ENCODE measurements at regions not wholly inside any gene's neighbourhood (a gene's known extent, or its start where the extent isn't known, plus 50 kb on each side); places are given as distances from the start of the nearest gene placed in this dataset.

DNA sequence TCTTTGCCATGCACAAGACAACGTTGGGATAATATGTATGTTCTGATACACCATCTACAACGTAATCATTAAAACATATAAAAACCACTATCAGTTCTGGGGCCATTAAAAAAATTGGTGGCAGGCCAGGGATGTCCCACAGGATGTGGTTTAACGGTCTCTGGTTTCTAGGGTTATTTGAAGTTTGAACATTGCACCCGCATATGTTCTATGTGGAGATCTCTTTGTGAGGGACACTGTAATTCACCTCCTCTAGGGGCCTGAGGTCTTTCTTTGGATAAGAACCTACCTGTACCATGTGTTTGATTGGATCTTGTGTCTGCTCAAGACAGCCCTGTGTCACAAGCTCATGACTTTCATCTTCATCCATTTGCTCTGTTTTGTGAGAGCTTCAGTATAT lies 73.2 kb downstream of the GGTLC2 start:
- TF ChIP-seq, protein P1, sequence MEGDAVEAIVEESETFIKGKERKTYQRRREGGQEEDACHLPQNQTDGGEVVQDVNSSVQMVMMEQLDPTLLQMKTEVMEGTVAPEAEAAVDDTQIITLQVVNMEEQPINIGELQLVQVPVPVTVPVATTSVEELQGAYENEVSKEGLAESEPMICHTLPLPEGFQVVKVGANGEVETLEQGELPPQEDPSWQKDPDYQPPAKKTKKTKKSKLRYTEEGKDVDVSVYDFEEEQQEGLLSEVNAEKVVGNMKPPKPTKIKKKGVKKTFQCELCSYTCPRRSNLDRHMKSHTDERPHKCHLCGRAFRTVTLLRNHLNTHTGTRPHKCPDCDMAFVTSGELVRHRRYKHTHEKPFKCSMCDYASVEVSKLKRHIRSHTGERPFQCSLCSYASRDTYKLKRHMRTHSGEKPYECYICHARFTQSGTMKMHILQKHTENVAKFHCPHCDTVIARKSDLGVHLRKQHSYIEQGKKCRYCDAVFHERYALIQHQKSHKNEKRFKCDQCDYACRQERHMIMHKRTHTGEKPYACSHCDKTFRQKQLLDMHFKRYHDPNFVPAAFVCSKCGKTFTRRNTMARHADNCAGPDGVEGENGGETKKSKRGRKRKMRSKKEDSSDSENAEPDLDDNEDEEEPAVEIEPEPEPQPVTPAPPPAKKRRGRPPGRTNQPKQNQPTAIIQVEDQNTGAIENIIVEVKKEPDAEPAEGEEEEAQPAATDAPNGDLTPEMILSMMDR (conservative IDR thresholded peaks at IDR 0.05; ENCODE audit: low read depth) = no peak
- ChIA-PET CTCF (interaction anchor here (0.6 kb wide), 2 partner anchors 34 to 40 kb away, joined by 3 read pairs; no protein-coding TSS in a partner anchor), POLR2A (ENCODE audit: low non-redundant PET) (no interaction called here)
- H3K27ac ChIP-seq = no peak overlapping the region
- DNase-seq (ENCODE audit: low spot score) = no peak

DNA sequence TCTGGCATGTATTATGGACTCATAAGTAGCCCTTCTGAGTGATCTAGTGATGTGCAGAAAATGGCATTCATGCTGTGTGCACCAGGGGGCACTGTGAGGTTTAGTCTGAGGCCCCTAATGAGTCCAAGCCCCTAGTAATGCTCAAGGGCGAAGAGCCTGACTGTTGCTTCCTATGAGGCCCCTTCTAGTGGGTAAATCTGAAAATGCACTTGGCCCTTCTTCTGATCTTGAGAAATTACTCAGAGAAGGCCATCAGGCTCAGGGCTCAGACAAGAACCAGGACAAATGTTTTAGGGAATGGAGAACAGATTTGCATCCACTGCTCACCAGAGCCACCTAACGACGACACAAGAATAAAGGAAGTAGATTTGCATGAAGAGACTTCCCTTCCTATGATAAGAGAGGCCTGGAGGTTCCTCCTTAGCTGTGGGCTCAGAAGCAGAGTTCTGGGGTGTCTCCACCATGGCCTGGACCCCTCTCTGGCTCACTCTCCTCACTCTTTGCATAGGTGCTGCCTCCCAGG lies 75.8 kb downstream of the GGTLC2 start:
- no peak for DNase-seq (ENCODE audit: low spot score)
- no peak overlapping the region for H3K27ac ChIP-seq
- TF ChIP-seq, protein P1 (conservative IDR thresholded peaks at IDR 0.05; ENCODE audit: low read depth) = no peak
- POLR2A ChIA-PET (ENCODE audit: low non-redundant PET) = no interaction called here
- CTCF ChIA-PET = interaction anchor here (1.0 kb wide), 1 partner anchor 33 kb away, joined by 4 read pairs; no protein-coding TSS in a partner anchor

DNA sequence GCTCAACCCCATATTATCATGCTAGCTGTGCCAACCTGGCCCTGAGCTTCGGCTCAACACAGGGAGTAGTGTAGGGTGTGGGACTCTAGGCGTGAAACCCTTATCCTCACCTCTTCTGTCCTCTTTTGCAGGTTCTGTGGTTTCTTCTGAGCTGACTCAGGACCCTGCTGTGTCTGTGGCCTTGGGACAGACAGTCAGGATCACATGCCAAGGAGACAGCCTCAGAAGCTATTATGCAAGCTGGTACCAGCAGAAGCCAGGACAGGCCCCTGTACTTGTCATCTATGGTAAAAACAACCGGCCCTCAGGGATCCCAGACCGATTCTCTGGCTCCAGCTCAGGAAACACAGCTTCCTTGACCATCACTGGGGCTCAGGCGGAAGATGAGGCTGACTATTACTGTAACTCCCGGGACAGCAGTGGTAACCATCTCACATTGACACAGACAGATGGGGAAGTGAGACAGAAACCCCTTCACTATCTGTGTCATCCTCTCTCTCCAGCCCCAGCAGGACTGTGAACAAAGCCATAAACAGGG lies 76.4 kb downstream of the GGTLC2 start:
- ChIA-PET CTCF (interaction anchor here (1.0 kb wide), 1 partner anchor 33 kb away, joined by 4 read pairs; no protein-coding TSS in a partner anchor), POLR2A (ENCODE audit: low non-redundant PET) (no interaction called here)
- H3K27ac ChIP-seq = no peak overlapping the region
- TF ChIP-seq, protein P1 (conservative IDR thresholded peaks at IDR 0.05; ENCODE audit: low read depth) = no peak
- DNase-seq (ENCODE audit: low spot score) = no peak

DNA sequence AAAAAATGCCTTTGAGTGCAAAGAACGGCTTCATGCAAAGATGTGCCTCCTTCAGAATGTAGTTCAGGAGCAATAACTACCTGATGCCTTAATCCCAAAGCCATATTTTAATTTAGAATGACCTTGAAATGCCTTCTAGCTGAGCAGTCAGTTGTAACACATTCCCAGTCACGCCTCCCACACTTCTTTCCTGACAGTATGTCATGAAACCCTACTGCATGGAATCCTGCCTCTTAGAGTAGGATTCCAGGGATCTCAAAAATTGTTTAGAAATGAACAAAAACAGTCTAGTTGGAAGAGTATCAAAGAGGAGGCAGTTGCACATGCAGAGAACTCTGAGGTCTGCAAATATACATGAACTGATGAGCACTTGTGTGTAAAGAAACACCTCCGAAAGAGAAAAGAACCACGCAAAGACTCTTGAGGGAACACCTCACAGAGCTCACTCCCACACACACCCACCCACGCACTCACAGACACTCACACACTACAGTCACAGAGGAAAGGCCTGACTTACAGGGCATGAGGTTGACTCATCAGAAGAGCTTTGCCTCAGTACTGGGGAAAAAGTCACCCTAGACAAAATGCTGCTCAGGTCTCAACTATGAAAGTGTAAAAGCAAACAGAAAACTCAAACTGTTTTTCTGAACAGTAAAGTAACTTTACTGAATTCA lies 77.4 kb downstream of the GGTLC2 start:
- no peak for DNase-seq (ENCODE audit: low spot score)
- ChIA-PET POLR2A (ENCODE audit: low non-redundant PET) (no interaction called here), CTCF (interaction anchor here (0.7 to 1.0 kb wide), 2 partner anchors 12 to 32 kb away, joined by 3 to 4 read pairs; no protein-coding TSS in a partner anchor)
- no peak overlapping the region for H3K27ac ChIP-seq
- TF ChIP-seq, protein P1 (conservative IDR thresholded peaks at IDR 0.05; ENCODE audit: low read depth) = no peak

DNA sequence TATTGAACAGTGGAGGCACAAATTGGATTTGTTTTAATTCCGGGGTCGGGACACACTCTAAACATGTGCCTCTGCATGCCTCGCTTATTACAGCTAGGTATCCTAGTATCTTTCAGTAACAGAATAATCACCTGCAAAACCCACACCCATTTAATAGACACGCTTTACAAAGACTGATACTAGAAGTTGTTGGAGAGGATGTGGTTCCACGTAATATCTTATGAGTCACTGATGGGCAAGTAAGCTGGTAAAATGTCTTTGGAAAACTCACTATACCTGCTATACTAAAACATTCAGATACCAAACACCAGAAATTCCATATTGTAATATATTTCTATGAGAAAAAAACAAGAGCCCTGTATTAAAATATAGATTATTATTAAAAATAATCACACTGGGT lies 84.0 kb downstream of the GGTLC2 start:
- H3K27ac ChIP-seq = no peak overlapping the region
- DNase-seq (ENCODE audit: low spot score) = peak; percentile 4
- CTCF ChIA-PET = no interaction called here
- POLR2A ChIA-PET (ENCODE audit: low non-redundant PET) = no interaction called here
- TF ChIP-seq, protein P1 (conservative IDR thresholded peaks at IDR 0.05; ENCODE audit: low read depth) = no peak

DNA sequence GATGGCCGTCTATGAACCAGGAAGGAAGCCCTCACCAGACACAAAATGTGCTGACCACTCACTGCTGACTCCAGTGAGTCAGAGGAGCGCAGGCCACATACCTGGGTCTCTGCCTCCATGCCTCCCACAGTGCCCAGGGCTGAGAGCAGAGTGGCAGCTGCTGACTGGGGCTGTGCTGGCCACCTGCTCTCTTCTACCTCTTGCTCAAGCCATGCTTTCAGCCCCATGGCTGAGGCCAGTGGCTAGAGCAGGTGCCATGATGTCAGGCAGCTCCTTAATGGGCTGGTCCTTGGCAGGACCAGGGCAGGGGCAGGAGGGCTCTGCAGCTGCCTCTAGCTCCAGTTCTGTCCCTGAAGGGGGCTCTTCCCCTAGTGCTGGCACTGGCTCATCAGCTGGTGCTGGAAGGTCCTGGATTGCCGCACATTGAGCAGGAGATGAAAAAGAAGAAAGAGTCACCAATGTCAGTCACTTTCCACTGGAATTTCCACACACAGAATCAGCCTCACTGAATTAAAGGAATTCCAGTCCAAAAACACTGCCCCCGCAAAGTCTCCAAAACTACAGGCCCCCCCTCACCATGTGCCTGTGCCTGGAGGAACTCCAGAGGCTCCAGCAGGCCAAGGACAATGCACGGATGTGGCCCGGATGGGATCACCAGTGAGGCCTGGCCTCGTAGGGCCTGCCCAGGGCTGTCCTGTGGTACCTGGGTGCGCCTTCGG lies 86.4 kb downstream of the GGTLC2 start:
- POLR2A ChIA-PET (ENCODE audit: low non-redundant PET) = no interaction called here
- CTCF ChIA-PET = no interaction called here
- TF ChIP-seq, protein P1 (conservative IDR thresholded peaks at IDR 0.05; ENCODE audit: low read depth) = no peak
- no peak overlapping the region for H3K27ac ChIP-seq
- DNase-seq (ENCODE audit: low spot score) = no peak

All from RWPE1 (cell line).